ENCODE measurements at regions not wholly inside any gene's neighbourhood (a gene's known extent, or its start where the extent isn't known, plus 50 kb on each side); places are given as distances from the start of the nearest gene placed in this dataset.
"Not testable (repeated sequence)": the region's sequence is repeated elsewhere in the genome, so short reads cannot be mapped to it uniquely, and the experiment has no call there.

DNA sequence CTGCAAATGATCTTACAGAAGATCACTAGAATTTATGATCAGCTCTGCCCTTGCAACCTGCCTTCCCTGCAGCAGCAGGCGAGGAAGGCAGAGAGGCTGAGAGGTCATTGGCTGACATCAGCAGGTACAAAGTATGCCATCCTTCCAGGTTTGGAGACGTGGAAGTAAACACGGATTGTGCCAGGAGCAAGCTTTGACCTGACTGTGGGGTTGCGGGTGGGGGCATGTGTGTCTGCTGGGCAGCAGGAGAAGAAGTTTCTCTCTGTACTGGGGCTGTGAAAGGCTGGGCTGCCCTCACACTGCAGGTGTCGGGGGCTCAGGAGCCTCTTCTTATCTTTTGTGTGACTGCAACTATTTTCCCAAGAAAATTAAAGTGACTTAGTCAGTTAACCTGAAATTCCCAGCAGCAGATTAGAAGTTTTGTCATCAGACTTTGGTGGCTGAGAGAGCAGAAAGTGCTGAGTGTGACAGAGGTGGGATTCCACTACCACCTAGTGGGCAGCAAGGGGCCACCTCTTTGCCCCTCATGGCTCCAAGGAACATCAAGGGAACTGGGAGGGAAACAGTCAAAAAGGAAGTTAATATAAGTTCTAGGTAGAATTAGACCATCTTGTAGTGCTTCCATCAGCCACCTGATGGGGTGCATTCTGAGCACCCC, 565.9 kb downstream of the ETS1 start:
- no peak for DNase-seq

- no peak for DNase-seq
Measured at GRCh38 chr11:128018692-128019091, 568.7 kb downstream of the ETS1 start.

- DNase-seq = no peak
Measured at GRCh38 chr11:128005562-128005961, 581.8 kb downstream of the ETS1 start.

GRCh38 chr11:127998421-127998820, 588.9 kb downstream of the ETS1 start:
- no peak for DNase-seq

DNA sequence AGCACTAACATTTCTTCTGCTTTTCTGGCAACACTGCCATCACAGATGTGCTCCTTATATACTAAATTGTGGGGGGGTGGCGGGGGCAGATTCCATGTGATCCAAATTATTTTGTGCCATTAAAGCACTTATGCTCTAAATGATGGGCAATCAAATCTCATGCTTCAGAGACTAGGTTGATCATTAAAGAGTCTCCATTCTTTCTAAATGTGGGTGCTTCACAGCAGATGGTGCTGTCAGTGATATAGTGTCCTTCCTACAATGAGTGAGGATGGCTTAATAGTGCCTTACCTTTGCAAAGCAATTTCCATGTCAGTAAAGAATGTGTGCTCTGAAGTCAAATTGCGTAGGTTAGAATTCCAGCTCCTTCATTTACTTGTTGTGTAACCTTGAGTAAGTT, 589.8 kb downstream of the ETS1 start:
- DNase-seq = no peak

DNA sequence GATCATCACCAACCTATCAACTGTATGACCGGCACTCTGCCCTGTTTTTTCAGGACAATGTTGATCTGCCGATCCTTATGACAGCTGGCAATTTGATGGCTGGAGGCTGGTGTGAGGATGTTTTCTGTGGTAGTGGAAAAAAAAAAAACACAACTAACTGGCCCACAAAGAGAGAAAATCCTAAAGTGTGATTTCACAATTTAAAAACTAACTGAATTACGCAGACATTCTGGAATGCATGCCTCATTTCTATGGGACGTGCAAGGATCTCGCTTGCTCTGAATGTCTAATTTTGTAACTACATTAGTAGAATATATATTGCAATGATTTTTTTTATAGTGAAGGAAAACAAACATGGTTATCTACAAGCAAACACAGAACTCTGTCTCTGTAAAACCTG, 590.5 kb downstream of the ETS1 start:
- DNase-seq = no peak

DNA sequence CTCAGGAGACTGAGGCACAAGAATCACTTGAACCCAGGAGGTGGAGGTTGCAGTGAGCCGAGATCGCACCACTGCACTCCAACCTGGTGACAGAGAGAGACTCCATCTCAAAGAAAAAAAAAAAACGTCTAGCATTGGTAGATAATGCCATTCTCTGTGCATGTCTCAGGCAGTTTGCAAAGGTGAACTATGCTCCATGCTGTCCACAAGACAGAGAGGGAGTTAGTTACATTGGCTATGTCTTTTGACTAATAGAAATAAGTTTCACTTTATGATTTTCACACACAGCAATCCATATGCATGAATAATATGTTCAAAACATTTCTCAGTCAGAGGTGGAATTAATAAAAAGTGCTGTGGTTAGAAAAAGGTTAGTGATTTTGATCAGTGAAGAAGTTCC, 591.4 kb downstream of the ETS1 start:
- no peak for DNase-seq

DNA sequence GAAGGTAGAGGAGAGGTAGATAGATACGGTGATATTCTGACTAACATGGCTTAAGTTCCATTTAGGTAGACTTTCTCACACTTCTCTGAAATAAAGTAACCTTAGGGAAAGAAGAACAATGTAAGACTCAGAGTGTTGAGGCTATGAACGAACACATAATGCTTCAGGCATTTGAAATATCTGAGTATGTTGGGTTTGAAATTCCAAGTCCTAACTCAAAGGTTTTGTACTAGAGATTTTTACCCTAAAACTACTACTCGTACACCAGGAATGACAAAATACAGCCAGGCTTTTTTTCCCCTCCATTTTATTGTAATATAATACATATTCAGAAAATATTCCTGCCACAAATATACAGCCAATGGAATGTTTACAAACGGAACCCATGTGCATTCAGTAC, 592.6 kb downstream of the ETS1 start:
- no peak for DNase-seq

- DNase-seq = no peak
Measured at GRCh38 chr11:127993788-127994187, 593.6 kb downstream of the ETS1 start.

GRCh38 chr11:127993281-127993680, 594.1 kb downstream of the ETS1 start:
- no peak for DNase-seq

- no peak for DNase-seq
Measured at GRCh38 chr11:127986073-127986472, 601.3 kb downstream of the ETS1 start.

DNA sequence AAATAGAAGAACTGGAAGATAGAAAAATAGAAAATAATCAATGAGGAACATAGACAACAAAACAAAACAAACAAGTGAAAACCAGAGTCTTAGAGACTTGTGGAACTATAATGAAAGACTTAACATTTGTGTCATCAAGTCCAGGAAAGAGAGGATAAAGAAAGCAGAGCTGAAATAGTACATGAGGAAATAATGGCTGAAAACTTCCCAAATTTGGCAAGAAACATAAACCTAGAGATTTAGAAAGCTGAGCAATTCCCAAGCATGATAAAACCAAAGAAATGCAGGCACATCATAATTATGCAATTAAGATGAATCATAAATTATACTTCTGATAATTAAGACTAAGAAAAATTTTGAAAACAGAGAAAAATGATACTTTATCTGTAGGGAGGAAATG, 614.5 kb downstream of the ETS1 start:
- no peak for DNase-seq

- DNase-seq = no peak
Measured at GRCh38 chr11:127971448-127971847, 615.9 kb downstream of the ETS1 start.

GRCh38 chr11:127966821-127967220, 620.5 kb downstream of the ETS1 start:
- DNase-seq = no peak

- no peak for DNase-seq
Measured at GRCh38 chr11:127965939-127966668, 621.3 kb downstream of the ETS1 start.

DNA sequence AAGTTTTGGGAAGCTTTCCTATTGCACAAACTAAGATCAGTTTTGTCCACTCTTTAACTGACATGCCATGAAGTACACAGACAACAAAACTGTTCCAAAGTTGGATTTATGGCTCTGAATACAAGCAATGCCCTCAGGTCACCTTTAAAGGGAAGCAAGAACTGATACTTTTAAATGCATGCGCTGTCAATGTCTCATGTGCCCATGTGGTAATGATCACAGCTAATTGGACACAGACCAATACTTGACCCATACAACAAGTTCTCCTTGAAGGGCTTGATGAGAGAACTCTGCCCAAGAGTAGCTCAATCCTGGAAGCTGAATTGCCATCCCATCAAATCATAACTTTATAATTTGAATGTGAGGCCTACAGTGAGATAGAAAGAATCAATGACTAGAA, 624.9 kb downstream of the ETS1 start:
- DNase-seq = no peak

DNA sequence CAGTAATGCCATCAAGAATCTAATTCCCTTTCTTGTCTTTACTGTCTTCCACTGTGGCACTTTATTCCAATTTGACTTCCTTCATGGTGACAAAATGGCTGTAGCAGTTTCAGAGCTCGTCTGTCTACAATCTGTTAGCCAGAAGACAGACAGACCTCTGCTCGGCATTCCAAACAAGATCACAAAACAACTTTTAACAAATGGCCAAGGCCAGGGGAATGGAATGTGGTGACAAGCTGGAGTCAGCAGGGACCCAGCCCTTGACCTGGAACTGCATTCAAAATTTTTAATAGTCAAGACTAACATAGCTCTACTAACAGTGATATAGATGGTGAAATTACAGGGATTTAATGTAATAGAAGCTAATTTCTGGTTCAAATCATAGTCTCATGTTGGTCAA, 637.2 kb downstream of the ETS1 start:
- no peak for DNase-seq

- DNase-seq = no peak
Measured at GRCh38 chr11:127943763-127944162, 643.6 kb downstream of the ETS1 start.

DNA sequence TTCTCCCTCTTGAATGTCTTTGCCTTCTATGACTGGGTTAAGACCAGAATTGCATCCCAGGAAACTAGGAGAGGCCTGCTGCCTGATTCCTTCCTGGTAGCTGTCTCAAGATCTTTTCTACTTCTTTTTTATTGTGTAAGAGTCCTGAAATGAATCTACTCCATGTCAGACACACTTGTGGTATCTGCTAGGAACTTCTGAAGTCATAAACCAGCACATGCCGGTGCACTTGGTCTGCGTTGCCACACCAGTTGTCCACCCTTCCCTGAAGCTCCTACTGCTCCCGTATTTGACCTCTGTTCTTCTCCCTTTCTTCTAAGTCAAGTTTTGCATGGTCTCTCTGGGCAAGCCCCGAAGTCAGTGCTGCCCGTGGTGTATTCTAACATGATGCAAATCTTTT, 644.2 kb downstream of the ETS1 start:
- no peak for DNase-seq

DNA sequence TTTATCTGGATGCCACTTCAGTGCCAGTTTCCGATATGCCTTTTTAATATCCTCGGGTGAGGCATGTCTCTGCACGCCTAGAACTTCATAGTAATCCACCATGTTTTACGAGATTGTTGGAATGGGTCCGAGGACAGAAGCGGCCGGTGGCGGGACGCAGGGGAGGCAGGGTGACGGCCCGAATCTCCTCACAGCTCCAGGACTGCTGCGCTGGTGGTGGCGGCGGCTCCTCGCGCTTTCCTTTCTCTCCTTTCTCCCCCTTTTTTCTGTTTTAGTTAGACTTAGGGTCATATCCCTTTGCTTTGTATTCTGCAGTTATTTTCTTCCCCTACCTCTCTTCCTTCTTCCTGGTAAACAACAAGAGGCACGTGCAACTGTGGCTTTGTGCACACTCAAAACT, 645.8 kb downstream of the ETS1 start:
- DNase-seq = not testable (repeated sequence)

DNA sequence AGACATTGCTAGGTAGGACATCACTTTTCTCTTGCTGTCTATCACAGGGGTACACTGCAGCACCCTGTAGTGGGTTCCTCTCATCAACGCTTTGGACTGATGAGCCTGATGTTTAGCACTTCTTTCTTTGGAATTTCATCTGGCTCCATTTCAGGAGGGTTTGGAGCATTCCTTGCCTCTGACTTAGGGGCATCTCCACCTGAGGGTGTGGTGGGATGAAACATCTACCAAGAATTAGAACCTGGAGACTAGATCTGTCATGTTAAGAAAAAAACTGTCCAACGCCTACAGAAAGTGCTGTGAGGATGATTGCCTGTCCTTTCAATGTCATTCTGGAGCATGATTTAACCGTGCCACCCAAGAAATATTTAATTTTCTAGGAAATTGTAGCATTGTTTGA, 648.4 kb downstream of the ETS1 start:
- no peak for DNase-seq

DNA sequence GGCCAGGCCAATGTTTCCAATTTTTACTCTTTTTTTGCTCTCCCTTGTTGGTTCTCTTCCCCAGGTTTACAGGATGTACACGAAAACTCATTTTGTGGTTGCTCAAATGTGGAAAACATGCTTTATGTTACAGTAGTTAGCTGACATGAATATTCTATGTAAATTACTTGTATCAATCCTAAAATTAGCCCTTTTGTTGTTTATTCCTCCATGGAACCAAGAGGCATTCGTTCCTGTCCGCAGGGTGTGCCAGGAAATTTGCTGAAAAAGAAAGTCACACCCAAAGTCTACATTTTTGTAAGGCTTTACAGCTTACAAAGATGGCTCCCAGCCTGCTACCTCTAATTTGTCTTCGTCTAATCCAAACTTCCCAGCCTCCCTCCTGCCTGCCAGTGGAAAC, 652.3 kb downstream of the ETS1 start:
- no peak for DNase-seq

DNA sequence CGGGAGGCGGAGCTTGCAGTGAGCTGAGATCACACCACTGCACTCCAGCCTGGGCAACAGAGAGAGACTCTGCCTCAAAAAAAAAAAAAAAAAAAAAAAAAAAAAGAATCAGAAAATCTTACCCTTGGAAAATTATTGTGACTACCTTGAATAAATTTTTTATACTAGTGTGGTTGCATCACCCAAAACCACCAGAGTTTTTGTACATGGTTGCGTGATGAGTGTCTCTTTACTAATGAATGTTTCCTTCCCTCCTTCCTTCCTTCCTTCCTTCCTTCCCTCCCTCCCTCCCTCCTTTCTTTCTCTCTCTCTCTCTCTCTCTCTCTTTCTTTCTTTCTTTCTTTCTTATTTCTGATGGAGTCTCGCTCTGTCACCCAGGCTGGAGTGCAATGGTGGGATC, 653.4 kb downstream of the ETS1 start:
- not testable (repeated sequence) for DNase-seq

DNA sequence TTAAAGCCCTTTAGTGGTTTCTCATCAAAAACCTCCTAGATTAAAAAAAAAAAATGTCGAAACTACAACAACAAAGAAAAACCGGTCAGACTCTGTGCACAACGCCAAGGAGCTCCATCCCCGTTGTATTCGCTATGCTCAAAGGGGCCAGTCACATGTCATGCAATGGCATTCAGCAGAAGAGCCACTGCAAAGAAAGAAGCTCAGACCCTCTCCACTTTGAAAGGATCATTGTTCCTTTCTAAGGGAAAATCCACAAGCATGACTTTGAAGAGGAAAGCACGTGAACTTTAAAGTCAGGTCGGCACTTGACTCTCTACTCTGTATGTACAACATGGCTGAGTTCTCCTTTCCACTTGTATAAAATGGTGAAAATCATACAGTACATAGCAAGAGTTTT, 655.6 kb downstream of the ETS1 start:
- no peak for DNase-seq

DNA sequence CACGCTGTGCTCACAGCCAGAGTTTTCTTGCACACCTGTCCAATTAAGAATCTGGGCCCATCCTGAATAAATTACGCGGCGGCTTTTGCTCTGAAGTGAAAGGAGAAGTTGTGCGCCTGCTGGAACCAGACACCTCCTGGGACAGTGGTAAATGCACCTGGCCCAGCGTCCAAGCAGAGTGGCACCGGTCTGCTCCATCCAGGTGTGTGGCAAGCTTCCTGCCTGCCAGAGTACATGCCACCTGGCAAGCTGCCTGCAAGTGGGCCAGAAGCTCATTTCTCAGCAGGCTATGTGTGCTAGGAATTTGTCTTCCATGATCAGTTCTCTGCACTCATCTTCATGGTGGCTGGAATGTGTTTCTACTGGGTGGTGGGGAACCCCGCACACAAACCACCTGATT, 660.6 kb downstream of the ETS1 start:
- no peak for DNase-seq

Data from CD4-positive, alpha-beta T cell treated with Interleukin-17A for 4 hours (primary cell).